OCI-LY1 (cell line): ENCODE measurements at regions not wholly inside any gene's neighbourhood (a gene's known extent, or its start where the extent isn't known, plus 50 kb on each side); places are given as distances from the start of the nearest gene placed in this dataset.

Source experiments
- H2AFZ ChIP-seq: fragments of 200-600 bp; sonication (generic), shearing (Covaris generic); 2 replicates; pipeline ENCODE4 v1.6.0; 2014; ENCODE audit warnings: antibody characterized with exemption, mild to moderate bottlenecking, low read length
- H3F3A ChIP-seq: fragments of 200-600 bp; sonication (generic), shearing (Covaris generic); 2 replicates; pipeline ENCODE4 v1.6.0; 2014; ENCODE audit warnings: mild to moderate bottlenecking, antibody characterized with exemption, low read length, moderate library complexity; ENCODE audit not compliant: insufficient read depth
- H3K27ac ChIP-seq: fragments of 200-600 bp; sonication (generic); 2 replicates; pipeline ENCODE4 v1.5.1; 2014; ENCODE audit warnings: low read length, mixed run types, mild to moderate bottlenecking, low read depth; ENCODE audit not compliant: poor library complexity, severe bottlenecking
- H3K27me3 ChIP-seq: fragments of 200-600 bp; sonication (generic); 2 replicates; pipeline ENCODE4 v1.6.0; 2014; ENCODE audit warnings: antibody characterized with exemption, mild to moderate bottlenecking, low read length, moderate library complexity; ENCODE audit not compliant: insufficient read depth
- H3K36me3 ChIP-seq: fragments of 200-600 bp; sonication (generic); 2 replicates; pipeline ENCODE4 v1.6.1; 2014; ENCODE audit warnings: mild to moderate bottlenecking, antibody characterized with exemption, low read length, moderate library complexity, mixed read lengths; ENCODE audit not compliant: insufficient read depth
- H3K4me1 ChIP-seq: fragments of 200-600 bp; sonication (generic); 2 replicates; pipeline ENCODE4 v1.5.1; 2014; ENCODE audit warnings: mild to moderate bottlenecking, low read length, moderate library complexity; ENCODE audit not compliant: insufficient read depth, severe bottlenecking
- H3K4me2 ChIP-seq: fragments of 200-600 bp; sonication (generic), shearing (Covaris generic); 2 replicates; pipeline ENCODE4 v1.6.1; 2014; ENCODE audit warnings: low read length
- H3K4me3 ChIP-seq: fragments of 200-600 bp; sonication (generic); 2 replicates; pipeline ENCODE4 v1.5.1; 2014; ENCODE audit warnings: low read length, low read depth, mild to moderate bottlenecking, mixed read lengths; ENCODE audit not compliant: poor library complexity, severe bottlenecking
- H3K79me2 ChIP-seq: fragments of 200-600 bp; shearing (Covaris generic); 2 replicates; pipeline ENCODE4 v1.6.1; 2016; ENCODE audit warnings: mixed run types, low read length, mixed read lengths; ENCODE audit not compliant: insufficient read depth
- H3K9ac ChIP-seq: fragments of 200-600 bp; sonication (generic), shearing (Covaris generic); 2 replicates; pipeline ENCODE4 v1.6.1; 2014; ENCODE audit warnings: mild to moderate bottlenecking, low read length, mixed read lengths
- H3K9me2 ChIP-seq: fragments of 200-600 bp; sonication (generic), shearing (Covaris generic); 2 replicates; pipeline ENCODE4 v1.6.1; 2014; ENCODE audit warnings: low read depth, mild to moderate bottlenecking, low read length, mixed read lengths
- H3K9me3 ChIP-seq: fragments of 200-600 bp; shearing (Covaris generic); 2 replicates; pipeline ENCODE4 v1.6.1; 2014; ENCODE audit warnings: low read length, mixed read lengths
- H4K20me1 ChIP-seq: fragments of 200-600 bp; sonication (generic), shearing (Covaris generic); 2 replicates; pipeline ENCODE4 v1.6.0; 2016; ENCODE audit warnings: mild to moderate bottlenecking, low read length; ENCODE audit not compliant: insufficient read depth
- CTCF ChIP-seq: fragments of 200-600 bp; sonication (generic), shearing (Covaris generic); IDR thresholded peaks from 2 replicates; pipeline ENCODE4 v1.5.1; 2017; ENCODE audit warnings: mild to moderate bottlenecking, antibody characterized with exemption, low read length, moderate library complexity, mixed read lengths
- EZH2 ChIP-seq: fragments of 200-600 bp; sonication (generic), shearing (Covaris generic); IDR thresholded peaks from 2 replicates; pipeline ENCODE4 v1.8.0; 2017; ENCODE audit warnings: borderline replicate concordance, mixed run types, mild to moderate bottlenecking, antibody characterized with exemption, low read length, moderate library complexity, mixed read lengths

GRCh38 chr11:15430381-15430780 is 315.7 kb downstream of the INSC start:
- Histone ChIP-seq H3K79me2 (no peaks in the 10 kb centered on the region), H3K9ac (no peak overlapping the region), H3K36me3 (no peaks in the 10 kb centered on the region), H3K27ac (no peak overlapping the region), H3K27me3 (no peaks in the 10 kb centered on the region), H3K4me1 (no peaks in the 10 kb centered on the region), H3K4me3 (no peak overlapping the region), H3K9me3 (no peaks in the 10 kb centered on the region), H4K20me1 (no peaks in the 10 kb centered on the region), H3F3A (no peaks in the 10 kb centered on the region), H3K4me2 (no peak overlapping the region), H2AFZ (no peak overlapping the region), H3K9me2 (no peaks in the 10 kb centered on the region)
- no peak for TF ChIP-seq EZH2
- no peak for TF ChIP-seq CTCF

- no peaks in the 10 kb centered on the region for H3K4me1 ChIP-seq
Observed at GRCh38 chr11:15434529-15434928, 319.8 kb downstream of the INSC start.

GRCh38 chr11:15446315-15446714 is 331.6 kb downstream of the INSC start:
- no peaks in the 10 kb centered on the region for H3K36me3 ChIP-seq
- H3K27ac ChIP-seq: no peak overlapping the region
- H3K9ac ChIP-seq: no peak overlapping the region
- no peak overlapping the region for H3K4me3 ChIP-seq
- no peaks in the 10 kb centered on the region for H3K9me3 ChIP-seq
- no peaks in the 10 kb centered on the region for H3K79me2 ChIP-seq
- no peak overlapping the region for H3K4me2 ChIP-seq
- H3K9me2 ChIP-seq: no peaks in the 10 kb centered on the region
- H3F3A ChIP-seq: no peaks in the 10 kb centered on the region
- H2AFZ ChIP-seq: no peak overlapping the region
- no peaks in the 10 kb centered on the region for H3K4me1 ChIP-seq
- TF ChIP-seq CTCF (no peak), EZH2 (no peak)
- H4K20me1 ChIP-seq: no peaks in the 10 kb centered on the region
- no peaks in the 10 kb centered on the region for H3K27me3 ChIP-seq

More at GRCh38 chr11:15434529-15434928, 319.8 kb downstream of the INSC start:
- Histone ChIP-seq H3K27me3 (no peaks in the 10 kb centered on the region), H3K9me2 (no peaks in the 10 kb centered on the region), H3K27ac (no peak overlapping the region), H4K20me1 (no peaks in the 10 kb centered on the region), H3K9ac (no peak overlapping the region), H3K36me3 (no peaks in the 10 kb centered on the region), H2AFZ (no peak overlapping the region), H3K9me3 (no peaks in the 10 kb centered on the region), H3K4me3 (no peak overlapping the region), H3F3A (no peaks in the 10 kb centered on the region), H3K4me2 (no peak overlapping the region), H3K79me2 (no peaks in the 10 kb centered on the region)
- TF ChIP-seq EZH2 (no peak), CTCF (no peak)
